RKO (cell line): ENCODE measurements at regions not wholly inside any gene's neighbourhood (a gene's known extent, or its start where the extent isn't known, plus 50 kb on each side); places are given as distances from the start of the nearest gene placed in this dataset.
"Not testable (repeated sequence)": the region's sequence is repeated elsewhere in the genome, so short reads cannot be mapped to it uniquely, and the experiment has no call there.

Experiments used
- DNase-seq: peaks from one replicate; pipeline ENCODE4 v3.0.0-alpha.2; 2016; ENCODE audit warnings: low spot score

DNA sequence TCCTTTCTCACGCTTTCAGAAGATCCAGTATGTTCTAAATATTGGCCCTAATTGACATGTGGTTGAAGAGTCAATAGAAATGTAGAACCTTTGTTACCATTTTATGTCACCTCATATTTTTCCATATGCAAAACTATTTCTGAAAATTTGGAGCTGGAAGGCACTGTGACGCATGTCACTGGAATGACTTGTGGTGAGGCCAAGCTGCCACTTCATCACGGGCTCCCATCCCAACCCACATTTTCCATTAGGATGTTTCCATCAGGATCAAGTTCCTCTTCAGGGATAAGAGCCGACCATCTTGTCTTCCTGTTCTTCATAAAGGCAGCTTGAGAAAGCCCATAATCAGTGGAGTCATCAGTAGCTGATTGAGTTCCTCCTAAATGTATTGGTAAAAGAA lies 1241.7 kb downstream of the GATA3 start:
- peak; percentile 37 for DNase-seq

DNA sequence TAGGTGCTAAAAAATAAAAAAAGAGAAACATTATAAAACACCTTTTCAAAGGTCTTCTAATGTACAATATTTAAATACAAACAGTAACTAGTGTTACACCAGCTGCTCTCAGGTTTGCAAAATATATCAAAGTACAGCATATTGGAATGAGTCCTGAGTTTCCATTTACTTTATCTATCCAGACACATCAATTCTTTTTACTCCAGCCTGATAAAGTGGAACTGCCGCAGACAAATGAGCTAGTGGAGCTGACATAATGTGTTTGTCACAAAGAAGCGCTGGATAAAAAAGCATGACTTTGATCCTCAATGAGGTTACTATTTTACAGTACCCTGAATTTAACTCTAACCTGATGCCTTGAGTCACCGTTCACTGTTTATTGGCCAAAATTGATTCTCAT lies 1243.1 kb downstream of the GATA3 start:
- no peak for DNase-seq

GRCh38 chr10:9299966-9300365 lies 1245.5 kb downstream of the GATA3 start:
- no peak for DNase-seq

GRCh38 chr10:9301148-9301547 lies 1246.7 kb downstream of the GATA3 start:
- DNase-seq, result peak; percentile 35

GRCh38 chr10:9301554-9301953 lies 1247.1 kb downstream of the GATA3 start:
- no peak for DNase-seq

DNA sequence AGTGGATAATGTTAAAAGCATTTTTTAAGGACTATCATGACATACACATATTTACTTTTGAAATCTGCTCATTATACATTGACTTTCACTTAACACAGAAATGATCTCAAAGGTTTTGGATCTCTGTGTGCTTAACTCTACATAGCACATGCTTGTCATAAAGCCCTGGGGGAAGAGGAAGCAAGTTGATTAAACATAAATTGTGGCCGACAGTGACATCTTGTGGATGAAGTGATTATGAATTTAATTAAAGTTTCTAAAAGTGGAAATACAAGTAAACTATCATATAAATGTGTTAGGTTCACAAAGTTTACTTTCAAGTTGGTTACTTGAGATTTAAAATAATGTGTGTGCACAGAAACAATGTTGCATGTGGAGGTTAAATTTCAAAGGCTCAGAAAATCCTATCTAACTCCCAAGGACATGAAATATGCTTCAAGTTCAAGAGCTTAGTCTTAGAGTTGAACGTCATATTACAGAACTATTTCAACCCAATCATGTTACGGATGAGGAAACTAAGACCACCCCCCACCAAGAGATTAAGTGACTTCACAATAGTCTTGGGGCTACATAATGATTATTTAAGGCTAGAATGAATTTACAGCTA lies 1247.8 kb downstream of the GATA3 start:
- DNase-seq, result peak; percentile 75

DNA sequence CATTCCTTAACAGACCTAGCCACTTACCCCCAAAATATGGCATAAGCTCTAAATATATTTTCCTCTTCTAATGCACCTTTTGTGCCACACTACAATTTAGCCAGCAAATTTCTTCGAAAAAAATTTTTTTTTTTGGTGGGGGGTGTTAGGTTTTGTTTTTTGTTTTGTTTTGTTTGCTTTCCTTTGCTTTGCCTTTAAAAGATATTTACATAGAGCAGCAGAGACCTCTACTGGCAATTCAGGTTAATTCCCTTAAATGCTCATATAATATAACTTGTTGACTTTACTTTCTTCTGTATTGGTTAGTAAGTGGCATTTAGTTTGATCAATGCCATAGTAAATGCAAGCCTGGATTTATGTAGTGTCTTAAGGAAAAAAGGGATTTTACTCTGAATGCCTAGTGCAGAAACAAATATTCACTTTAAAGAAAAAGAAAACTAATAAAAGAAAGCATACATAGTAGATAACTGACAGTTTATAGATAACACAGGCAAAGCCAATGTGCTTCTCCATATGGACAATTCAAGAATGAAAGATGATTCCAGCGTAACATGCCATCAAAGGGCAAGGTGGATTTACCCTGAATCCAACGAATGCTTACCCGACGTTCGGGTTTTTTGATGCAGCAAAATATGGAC lies 1250.6 kb downstream of the GATA3 start:
- peak; percentile 55 for DNase-seq

DNA sequence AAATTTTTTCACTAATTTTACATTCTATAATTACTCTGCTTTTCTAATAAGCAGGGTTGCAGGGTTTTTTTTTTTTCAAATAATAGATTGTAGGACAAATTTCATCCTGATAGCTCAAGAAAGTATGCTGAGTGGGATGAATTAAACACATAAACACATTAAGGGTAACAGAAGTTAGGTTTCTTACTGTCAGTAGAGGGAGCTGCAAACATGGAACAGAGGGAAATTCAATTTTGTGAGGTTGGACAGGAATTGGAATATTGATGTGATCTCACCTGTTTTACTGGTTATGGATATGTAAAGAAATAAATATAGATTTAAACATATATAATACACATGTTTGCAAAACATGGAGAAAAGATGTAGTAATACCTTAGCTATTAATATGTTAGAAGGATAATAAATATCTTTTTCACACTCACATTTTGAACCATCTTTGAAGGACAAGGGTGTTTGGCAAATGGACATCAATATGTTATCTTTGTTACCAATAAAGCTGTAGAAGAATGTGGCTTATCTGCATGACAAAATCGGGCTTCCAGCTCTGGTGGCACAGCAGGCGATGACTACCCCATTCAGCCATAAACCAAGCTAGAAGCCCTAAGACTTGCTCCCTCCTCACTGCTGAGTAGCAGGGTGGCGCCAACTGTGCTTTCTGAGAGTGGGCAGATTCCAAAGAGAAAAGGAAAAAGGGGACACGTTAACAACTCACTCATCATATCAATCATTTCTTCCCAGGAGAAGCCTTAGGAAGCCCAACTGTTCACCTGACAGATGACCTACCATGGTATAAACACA lies 1257.4 kb downstream of the GATA3 start:
- peak; percentile 12 for DNase-seq

DNA sequence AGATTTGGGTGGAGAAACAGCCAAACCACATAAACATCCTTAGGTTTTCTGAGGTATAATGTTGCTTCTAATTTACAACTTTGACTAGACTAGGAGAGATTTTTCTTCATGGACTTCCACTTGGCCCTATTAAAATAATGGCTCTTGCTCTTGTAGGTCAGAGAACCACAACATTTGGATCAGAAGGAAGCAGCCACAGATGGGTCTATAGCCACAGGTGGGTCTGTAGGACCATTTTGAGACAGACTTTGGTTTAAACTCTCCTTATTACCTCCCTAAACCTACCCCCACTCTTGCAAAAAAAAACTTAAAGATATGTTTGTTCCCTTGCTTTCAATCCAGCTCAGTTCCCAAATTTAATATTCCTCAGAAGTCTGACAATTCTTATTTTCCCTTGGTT lies 1260.8 kb downstream of the GATA3 start:
- DNase-seq, result no peak

- DNase-seq, result peak; percentile 83
Measured at GRCh38 chr10:9331583-9332008, 1277.1 kb downstream of the GATA3 start.

DNA sequence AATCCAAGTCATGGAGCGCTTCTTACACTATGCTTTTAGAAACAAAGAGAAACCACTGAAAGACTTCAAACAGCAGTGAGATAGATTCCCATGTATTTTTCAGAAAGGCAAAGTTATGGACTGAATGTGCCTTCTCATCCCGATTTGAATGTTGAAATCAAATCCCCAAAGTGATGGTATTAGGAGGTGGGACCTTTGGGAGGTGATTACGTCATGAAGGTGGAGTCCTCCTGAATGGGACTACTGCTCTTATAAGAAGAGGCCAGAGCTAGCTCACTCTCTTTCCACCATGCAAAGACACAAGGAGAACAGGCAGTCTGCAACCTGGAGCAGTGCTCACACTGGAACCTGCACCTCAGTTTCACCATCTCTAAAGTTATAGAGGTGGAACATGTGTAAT lies 1279.8 kb downstream of the GATA3 start:
- no peak for DNase-seq

DNA sequence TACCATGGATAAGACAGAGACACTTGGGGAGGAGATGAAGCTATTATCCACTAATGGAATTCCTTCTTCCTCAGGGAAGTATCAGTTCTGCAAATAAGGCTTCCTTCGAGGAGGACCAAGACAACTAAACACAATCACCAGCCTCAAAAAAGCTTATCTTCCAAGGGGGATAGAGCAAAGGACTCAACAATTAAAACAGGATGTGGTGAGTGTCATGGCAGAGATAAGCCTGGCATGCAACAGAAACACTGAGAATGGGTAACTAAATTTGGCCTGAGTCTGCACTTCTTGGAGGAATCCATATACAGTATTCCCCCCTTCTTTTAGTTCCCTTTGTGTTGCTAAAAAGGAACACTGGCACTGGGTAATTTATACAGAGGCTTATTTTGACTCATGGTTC lies 1285.2 kb downstream of the GATA3 start:
- no peak for DNase-seq

- peak; percentile 71 for DNase-seq
Measured at GRCh38 chr10:9342885-9343570, 1288.5 kb downstream of the GATA3 start.

- not testable (repeated sequence) for DNase-seq
Measured at GRCh38 chr10:9347933-9348332, 1293.4 kb downstream of the GATA3 start.

DNA sequence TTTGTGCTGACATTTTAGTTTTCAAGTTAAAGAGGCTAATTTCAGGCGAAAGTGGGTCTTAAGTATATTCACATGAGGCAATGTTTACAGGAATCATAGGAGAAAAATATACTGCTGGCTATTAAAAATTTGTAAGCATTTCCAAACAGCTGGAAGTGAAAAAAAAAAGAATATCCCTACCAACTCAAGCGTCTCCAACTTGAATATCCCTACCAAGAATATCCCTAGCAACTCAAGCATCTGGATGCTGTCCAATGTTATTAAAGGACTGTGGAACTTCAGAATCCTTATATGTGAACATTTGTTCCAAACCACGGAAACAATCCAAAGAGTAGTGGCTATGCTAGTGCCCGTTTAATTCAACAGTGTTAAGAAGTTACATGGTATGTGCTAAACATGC lies 1303.0 kb downstream of the GATA3 start:
- DNase-seq, result no peak

DNA sequence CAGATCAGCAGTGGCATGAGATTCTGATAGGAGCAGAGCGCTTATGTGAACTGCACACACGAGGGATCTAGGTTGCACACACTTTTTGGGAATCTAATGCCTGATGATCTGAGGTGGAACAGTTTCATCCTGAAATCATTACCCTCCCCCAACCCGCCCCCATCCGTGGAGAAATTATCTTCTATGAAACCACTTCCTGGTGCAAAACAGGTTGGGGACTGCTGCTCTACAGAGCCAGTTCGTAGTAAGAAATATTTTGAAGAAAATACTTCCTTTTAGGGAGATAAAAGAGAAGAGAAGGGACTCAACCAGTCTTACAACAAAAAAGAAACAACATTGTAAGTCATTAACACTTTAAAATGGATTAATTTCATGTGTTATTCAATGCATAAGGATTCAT lies 1308.2 kb downstream of the GATA3 start:
- no peak for DNase-seq

DNA sequence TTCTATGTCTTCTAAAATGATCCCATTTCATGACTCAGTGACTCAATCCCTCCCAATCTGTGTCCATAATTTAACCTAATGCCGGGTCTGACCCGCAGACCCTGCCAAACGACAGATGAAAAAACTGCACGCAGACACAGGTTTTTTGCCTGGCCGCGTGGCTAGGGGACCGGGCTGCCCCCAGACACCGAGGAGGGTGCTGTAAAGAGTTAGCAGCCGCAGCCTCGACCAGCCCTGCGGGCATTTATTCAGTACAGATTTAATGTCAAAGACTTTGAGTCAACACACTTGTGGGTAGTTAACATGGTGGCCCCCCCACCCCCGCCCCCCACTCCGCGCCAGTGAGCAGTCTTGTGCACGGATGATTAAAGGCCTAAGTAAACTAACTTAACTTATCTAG lies 1324.7 kb downstream of the GATA3 start:
- no peak for DNase-seq

DNA sequence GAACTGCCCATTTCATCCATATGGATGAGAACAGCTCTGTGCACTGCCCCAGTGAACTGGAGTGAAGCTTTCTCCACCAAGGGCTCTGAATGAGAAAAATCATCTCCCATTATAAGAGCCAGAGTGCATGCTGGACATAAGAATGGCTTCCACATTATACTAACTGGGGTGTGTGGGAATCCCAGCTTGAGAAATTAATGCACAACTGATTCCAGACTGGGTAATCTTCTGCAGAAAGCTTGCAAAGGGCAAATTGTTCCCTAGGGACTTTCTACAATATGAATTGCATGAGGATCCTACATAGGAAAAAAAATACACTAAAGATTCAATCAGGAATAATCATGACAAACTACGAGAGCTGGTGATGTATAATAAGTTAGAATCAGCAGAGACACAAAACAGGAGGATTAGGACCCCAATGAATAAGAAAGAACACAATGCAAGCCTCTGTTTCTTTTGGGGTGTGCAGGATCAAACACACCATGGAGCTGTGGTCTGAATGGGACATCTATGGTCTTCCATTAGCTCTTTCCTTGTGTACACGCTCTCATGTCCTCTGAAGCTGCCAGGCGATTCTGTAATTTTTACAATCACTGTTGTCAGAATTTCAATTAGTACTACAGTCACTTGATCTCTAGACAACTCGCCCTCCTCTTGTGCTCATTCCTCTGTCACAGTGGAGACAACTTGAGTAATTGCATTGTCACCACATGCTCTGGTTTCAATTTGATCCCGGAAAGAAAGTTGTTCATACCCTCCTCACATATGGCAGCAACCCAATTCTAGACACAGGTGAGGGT lies 1327.4 kb downstream of the GATA3 start:
- no peak for DNase-seq

- DNase-seq, result no peak
Measured at GRCh38 chr10:9382533-9382866, 1328.0 kb downstream of the GATA3 start.

DNA sequence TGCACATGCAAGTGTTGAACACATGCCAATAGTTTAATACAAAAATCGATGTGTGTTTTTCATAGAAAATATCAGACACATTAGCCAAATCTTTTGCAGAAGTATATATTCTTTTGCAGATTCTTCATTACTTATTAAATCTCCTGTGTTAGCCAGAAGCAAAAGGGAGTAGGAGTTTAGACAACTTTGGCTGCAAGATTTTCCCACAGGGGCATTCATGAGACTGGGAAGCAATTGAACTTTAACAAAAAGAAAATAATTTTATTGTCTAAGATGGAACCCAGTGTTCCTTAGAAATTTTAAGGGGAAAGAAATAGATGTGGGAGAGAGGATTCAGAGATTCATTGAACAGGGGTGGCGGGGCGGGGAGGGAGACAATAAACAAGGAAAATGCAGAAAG lies 1336.0 kb downstream of the GATA3 start:
- DNase-seq, result no peak

DNA sequence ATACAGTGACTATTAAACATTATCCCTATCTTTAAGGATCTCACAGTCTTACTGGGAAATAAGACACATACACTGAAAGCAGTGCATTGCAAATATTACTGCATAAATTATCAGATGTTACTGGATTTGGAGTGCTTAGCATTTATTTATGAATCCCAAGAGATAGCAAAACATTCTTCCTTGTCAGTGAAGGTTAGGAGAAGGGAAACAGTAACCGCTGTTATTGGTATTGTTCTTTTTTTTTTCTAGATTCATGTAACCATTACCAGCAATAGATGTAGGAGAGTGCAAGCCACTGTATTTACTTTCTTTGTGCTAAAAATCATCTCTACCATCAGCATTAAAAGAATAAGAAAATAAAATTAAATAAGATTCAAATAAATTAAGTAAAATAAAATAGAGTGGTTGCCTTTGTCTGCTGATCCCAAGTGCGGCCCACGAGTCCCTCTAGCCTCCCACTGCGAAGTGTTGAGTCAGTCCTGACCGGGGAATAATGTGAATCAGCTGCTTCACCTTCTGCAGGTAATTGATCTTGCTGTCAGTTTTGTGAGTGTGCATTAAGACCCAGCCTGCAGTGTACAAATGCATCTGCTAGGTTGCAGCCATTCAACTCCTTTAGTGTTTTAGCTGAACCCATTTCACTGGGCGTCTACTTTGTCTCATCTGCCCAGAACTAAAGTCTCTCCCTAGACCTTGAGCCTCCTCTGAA lies 1344.9 kb downstream of the GATA3 start:
- DNase-seq, result no peak
